ENCODE measurements at regions not wholly inside any gene's neighbourhood (a gene's known extent, or its start where the extent isn't known, plus 50 kb on each side); places are given as distances from the start of the nearest gene placed in this dataset.
"Not testable (repeated sequence)": the region's sequence is repeated elsewhere in the genome, so short reads cannot be mapped to it uniquely, and the experiment has no call there.

GRCh38 chr3:174365796-174366195 is 493.3 kb upstream of the NAALADL2 start:
- no peak for DNase-seq
- Mint-ChIP-seq H3K9me3 (no peaks in the 10 kb centered on the region), H3K4me1 (no peaks in the 10 kb centered on the region), H3K27me3 (no peaks in the 10 kb centered on the region), H3K36me3 (ENCODE audit: low read depth) (no peaks in the 10 kb centered on the region), H3K4me3 (no peak overlapping the region), H3K27ac (no peak overlapping the region)
- intact Hi-C loops (cut with micrococcal nuclease): no loop called here

DNA sequence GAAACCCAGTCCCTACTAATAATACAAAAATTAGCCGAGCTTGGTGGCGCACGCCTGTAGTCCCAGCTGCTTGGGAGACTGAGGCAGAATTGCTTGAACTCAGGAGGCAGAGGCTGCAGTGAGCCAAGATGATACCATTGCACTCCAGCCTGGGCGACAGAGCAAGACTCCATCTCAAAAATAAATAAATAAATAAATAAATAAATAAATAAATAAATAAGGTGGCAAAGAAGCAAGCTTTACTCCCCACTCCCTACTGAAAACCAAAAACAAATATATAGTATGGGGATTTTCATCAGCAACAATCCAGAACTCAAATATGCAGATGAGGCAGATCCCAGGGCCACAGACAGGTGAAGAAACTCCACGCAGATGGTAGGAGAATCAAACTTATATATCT is 492.2 kb upstream of the NAALADL2 start:
- DNase-seq; H3K27ac Mint-ChIP-seq; H3K36me3 Mint-ChIP-seq (ENCODE audit: low read depth); H3K27me3 Mint-ChIP-seq; H3K4me1 Mint-ChIP-seq; intact Hi-C loops (cut with micrococcal nuclease); H3K4me3 Mint-ChIP-seq; H3K9me3 Mint-ChIP-seq: not testable (repeated sequence)

- H3K36me3 Mint-ChIP-seq (ENCODE audit: low read depth): no peaks in the 10 kb centered on the region
- intact Hi-C loops (cut with micrococcal nuclease): no loop called here
- H3K27me3 Mint-ChIP-seq: no peaks in the 10 kb centered on the region
- DNase-seq: no peak
- no peak overlapping the region for H3K27ac Mint-ChIP-seq
- H3K4me3 Mint-ChIP-seq: no peak overlapping the region
- H3K9me3 Mint-ChIP-seq: no peaks in the 10 kb centered on the region
- H3K4me1 Mint-ChIP-seq: no peaks in the 10 kb centered on the region
Measured at GRCh38 chr3:174376346-174376745, 482.8 kb upstream of the NAALADL2 start.

DNA sequence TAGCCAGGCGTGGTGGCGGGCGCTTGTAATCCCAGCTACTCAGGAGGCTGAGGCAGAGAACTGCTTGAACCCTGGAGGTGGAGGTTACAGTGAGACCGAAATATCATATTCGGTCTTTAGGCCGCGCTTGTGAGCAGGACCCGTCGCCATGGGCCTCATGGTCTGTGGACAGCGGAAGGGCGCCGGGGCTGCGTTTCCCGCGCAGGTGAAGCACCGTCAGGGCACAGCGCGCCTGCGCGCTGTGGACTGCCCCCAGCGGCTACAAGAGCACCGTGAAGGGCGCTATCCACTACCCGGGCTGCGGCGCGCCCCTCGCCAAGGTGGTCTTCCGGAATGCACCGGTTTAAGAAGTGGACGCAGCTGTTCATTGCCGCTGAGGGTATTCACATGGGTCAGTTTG is 482.0 kb upstream of the NAALADL2 start:
- intact Hi-C loops (cut with micrococcal nuclease): no loop called here
- DNase-seq: no peak
- Mint-ChIP-seq H3K27me3 (no peaks in the 10 kb centered on the region), H3K4me1 (no peaks in the 10 kb centered on the region), H3K4me3 (no peak overlapping the region), H3K27ac (no peak overlapping the region), H3K9me3 (no peaks in the 10 kb centered on the region), H3K36me3 (ENCODE audit: low read depth) (no peaks in the 10 kb centered on the region)

DNA sequence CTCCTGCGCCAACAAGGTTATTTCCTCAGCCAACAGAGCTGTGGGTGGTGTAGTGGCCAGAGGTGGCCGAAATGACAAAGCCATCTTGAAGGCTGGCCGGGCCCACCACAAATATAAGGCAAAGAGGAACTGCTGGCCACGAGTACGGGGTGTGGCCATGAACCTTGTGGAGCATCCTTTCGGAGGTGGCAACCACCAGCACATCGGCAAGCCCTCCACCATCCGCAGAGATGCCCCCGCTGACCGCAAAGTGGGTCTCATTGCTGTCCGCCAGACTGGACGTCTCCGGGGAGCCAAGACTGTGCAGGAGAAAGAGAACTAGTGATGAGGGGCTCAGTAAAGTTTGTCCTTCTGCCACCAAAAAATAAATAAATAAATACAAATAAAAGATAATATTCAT is 481.4 kb upstream of the NAALADL2 start:
- Mint-ChIP-seq H3K36me3 (ENCODE audit: low read depth) (no peaks in the 10 kb centered on the region), H3K4me1 (no peaks in the 10 kb centered on the region), H3K27ac (no peak overlapping the region), H3K4me3 (no peak overlapping the region), H3K27me3 (no peaks in the 10 kb centered on the region), H3K9me3 (no peaks in the 10 kb centered on the region)
- no peak for DNase-seq
- intact Hi-C loops (cut with micrococcal nuclease): no loop called here

DNA sequence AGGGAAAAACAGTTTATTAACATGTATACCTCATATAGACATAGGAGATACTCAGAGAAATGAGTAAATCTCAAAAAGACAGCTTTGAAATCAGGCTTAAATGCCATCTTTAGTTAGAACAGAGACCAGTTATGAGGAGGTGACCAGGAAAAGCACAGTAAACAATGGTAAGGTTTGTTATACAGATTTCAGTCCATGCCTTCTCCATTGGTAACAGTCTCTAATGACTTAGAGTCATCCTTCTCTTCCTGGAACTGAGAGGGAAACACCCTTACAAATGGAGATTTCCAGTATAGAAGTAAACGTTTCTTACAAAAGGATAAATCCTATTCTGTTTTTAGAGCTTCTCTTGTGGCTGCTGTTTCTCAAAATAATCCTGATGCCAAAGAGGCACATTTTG is 476.3 kb upstream of the NAALADL2 start:
- Mint-ChIP-seq H3K4me1 (no peaks in the 10 kb centered on the region), H3K27ac (no peak overlapping the region), H3K9me3 (no peaks in the 10 kb centered on the region), H3K4me3 (no peak overlapping the region), H3K27me3 (no peaks in the 10 kb centered on the region), H3K36me3 (ENCODE audit: low read depth) (no peaks in the 10 kb centered on the region)
- intact Hi-C loops (cut with micrococcal nuclease): no loop called here
- DNase-seq: no peak

- Mint-ChIP-seq H3K4me3 (no peak overlapping the region), H3K27me3 (no peaks in the 10 kb centered on the region), H3K36me3 (ENCODE audit: low read depth) (no peaks in the 10 kb centered on the region), H3K9me3 (no peaks in the 10 kb centered on the region), H3K4me1 (no peaks in the 10 kb centered on the region), H3K27ac (no peak overlapping the region)
- intact Hi-C loops (cut with micrococcal nuclease): no loop called here
- DNase-seq: no peak
Measured at GRCh38 chr3:174387736-174388135, 471.4 kb upstream of the NAALADL2 start.

DNA sequence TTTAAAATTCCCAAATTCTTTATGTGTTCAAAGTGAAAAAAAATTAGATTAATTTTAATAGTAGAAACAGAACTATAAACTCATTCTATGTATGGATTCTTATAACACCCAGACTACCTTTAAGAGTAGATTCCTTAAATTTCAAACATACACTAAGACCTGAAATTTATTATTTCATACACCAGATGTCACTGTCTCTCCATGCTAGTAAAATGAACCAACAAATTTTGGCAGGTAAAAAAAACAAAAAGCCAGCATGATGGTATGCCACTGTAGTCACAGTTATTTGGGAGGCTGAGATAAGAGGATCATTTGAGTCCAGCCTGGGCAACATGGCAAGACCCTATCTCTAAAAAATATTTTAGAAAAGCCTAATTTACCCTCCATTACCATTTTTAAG is 461.3 kb upstream of the NAALADL2 start:
- Mint-ChIP-seq H3K27ac (no peak overlapping the region), H3K36me3 (ENCODE audit: low read depth) (no peaks in the 10 kb centered on the region), H3K27me3 (no peaks in the 10 kb centered on the region), H3K4me1 (no peaks in the 10 kb centered on the region), H3K9me3 (no peaks in the 10 kb centered on the region), H3K4me3 (no peak overlapping the region)
- intact Hi-C loops (cut with micrococcal nuclease): no loop called here
- DNase-seq: no peak

- intact Hi-C loops (cut with micrococcal nuclease): no loop called here
- no peak for DNase-seq
- Mint-ChIP-seq H3K27me3 (no peaks in the 10 kb centered on the region), H3K27ac (no peak overlapping the region), H3K4me1 (no peaks in the 10 kb centered on the region), H3K36me3 (ENCODE audit: low read depth) (no peaks in the 10 kb centered on the region), H3K9me3 (no peaks in the 10 kb centered on the region), H3K4me3 (no peak overlapping the region)
Measured at GRCh38 chr3:174398761-174399160, 460.4 kb upstream of the NAALADL2 start.

GRCh38 chr3:174403831-174404230 is 455.3 kb upstream of the NAALADL2 start:
- Mint-ChIP-seq H3K4me1 (no peaks in the 10 kb centered on the region), H3K4me3 (no peak overlapping the region), H3K27me3 (no peaks in the 10 kb centered on the region), H3K9me3 (no peaks in the 10 kb centered on the region), H3K27ac (no peak overlapping the region), H3K36me3 (ENCODE audit: low read depth) (no peaks in the 10 kb centered on the region)
- intact Hi-C loops (cut with micrococcal nuclease): no loop called here
- DNase-seq: no peak

DNA sequence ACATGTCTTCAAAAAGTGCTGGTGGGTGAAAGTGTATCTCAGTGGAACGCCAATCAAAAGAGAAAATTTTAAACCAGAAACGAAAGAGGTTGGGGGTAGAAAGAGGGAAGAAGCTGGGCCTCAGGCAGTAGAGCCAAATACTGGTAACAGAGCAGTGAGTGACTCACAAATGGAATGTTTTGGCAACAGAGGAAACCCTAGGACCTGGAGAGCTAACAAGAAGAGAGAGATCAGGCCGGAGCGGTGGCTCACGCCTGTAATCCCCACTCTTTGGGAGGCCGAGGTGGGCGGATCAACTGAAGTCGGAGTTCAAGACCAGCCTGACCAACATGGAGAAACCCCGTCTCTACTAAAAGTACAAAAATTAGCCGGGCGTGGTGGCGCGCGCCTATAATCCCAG is 450.8 kb upstream of the NAALADL2 start:
- no peaks in the 10 kb centered on the region for H3K27me3 Mint-ChIP-seq
- no peaks in the 10 kb centered on the region for H3K9me3 Mint-ChIP-seq
- intact Hi-C loops (cut with micrococcal nuclease): no loop called here
- no peaks in the 10 kb centered on the region for H3K36me3 Mint-ChIP-seq (ENCODE audit: low read depth)
- no peaks in the 10 kb centered on the region for H3K4me1 Mint-ChIP-seq
- no peak for DNase-seq
- no peak overlapping the region for H3K4me3 Mint-ChIP-seq
- H3K27ac Mint-ChIP-seq: no peak overlapping the region

- DNase-seq: no peak
- Mint-ChIP-seq H3K4me3 (no peak overlapping the region), H3K27ac (no peak overlapping the region), H3K4me1 (no peaks in the 10 kb centered on the region), H3K36me3 (ENCODE audit: low read depth) (no peaks in the 10 kb centered on the region), H3K9me3 (no peaks in the 10 kb centered on the region), H3K27me3 (no peaks in the 10 kb centered on the region)
- intact Hi-C loops (cut with micrococcal nuclease): no loop called here
Measured at GRCh38 chr3:174409086-174409743, 449.9 kb upstream of the NAALADL2 start.

DNA sequence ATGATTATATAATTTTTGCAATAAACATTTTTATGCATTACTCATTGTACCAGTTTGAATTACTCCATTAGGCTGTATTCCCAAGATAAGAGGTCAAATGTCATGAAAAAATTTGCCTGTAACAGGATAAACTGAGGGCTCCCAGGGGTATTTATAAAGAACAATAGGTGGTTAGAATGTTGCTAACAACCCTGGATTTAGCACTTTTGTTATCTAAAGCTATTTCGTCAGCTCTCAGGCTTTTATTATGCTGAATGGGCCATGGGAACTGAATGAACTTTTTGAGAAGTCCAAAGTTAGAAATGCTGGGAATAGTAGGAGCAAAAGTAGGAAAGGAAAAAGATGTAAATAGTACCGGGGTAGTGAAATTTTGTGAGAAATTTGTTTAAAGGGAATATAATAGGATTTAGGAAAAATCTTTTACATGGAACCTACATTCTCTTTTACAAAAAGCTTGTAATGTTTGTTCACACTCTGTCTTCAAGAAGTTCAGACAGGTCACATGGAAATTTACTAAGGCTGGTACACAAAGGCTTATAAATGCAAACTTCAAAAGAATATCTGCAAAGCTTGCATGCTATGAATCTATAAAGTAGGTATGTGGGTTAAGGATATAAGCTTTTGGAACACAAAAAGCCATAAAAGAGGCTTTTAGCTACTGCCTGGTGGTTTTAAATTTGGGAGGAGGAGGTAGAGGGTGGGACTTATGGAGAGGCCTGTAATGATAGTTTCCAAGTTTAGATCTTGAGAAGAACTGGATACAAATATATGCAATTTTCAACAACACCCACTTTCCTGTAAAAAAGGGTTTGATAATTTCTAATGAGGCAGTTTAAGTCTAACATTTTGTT is 445.8 kb upstream of the NAALADL2 start:
- Mint-ChIP-seq H3K4me1 (no peaks in the 10 kb centered on the region), H3K27ac (no peak overlapping the region), H3K36me3 (ENCODE audit: low read depth) (no peaks in the 10 kb centered on the region), H3K27me3 (no peaks in the 10 kb centered on the region), H3K9me3 (no peaks in the 10 kb centered on the region), H3K4me3 (no peak overlapping the region)
- no peak for DNase-seq
- intact Hi-C loops (cut with micrococcal nuclease): no loop called here

DNA sequence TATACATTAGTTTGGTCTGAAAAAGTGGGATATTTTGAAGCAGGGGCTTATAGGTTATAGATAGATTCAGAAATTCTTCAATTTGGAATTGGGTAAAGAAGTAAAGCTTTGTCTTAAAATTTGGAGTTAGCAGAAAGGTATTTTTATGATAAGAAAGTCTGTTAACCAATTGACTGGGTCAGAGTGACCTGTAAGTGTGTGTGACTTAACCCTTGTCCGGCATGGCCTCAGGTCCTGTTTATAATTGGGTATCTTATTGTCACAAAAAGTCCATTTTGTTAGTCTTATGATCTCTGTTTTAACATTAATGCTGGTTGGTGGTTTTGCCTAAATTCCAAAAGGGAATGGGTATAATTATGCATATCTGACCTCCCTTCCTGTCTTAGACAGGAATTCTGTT is 444.2 kb upstream of the NAALADL2 start:
- Mint-ChIP-seq H3K4me1 (no peaks in the 10 kb centered on the region), H3K4me3 (no peak overlapping the region), H3K36me3 (ENCODE audit: low read depth) (no peaks in the 10 kb centered on the region), H3K9me3 (no peaks in the 10 kb centered on the region), H3K27me3 (no peaks in the 10 kb centered on the region), H3K27ac (no peak overlapping the region)
- intact Hi-C loops (cut with micrococcal nuclease): no loop called here
- no peak for DNase-seq

DNA sequence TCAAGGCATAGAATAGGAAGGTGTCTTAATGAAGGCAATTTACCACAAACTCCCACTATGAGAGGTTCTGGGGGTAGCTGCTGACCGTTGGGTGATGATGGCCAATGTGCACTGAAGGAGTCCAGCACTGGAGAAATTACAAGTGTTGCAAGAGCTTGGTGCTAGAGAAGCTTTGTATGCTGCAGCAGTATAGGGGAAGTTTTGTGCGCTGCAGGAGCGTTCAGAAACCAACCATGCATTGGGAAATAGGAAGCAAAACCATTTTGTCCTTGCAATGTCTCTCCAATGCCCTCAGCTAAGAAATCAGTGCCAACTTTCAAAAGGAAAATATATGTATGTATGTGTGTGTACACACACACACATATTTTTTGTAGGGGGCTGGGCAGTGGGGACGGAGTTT is 441.6 kb upstream of the NAALADL2 start:
- no peaks in the 10 kb centered on the region for H3K9me3 Mint-ChIP-seq
- DNase-seq: no peak
- H3K36me3 Mint-ChIP-seq (ENCODE audit: low read depth): no peaks in the 10 kb centered on the region
- H3K27me3 Mint-ChIP-seq: no peaks in the 10 kb centered on the region
- H3K4me3 Mint-ChIP-seq: no peak overlapping the region
- intact Hi-C loops (cut with micrococcal nuclease): no loop called here
- no peak overlapping the region for H3K27ac Mint-ChIP-seq
- no peaks in the 10 kb centered on the region for H3K4me1 Mint-ChIP-seq
